Stimulated activated CD8-positive, alpha-beta memory T cell treated with anti-CD3 and anti-CD28 coated beads, Interleukin-12 subunit alpha, Interleukin-12 subunit beta, amount 100 ng/mL, for 24 hours (primary cell): ENCODE measurements at regions not wholly inside any gene's neighbourhood (a gene's known extent, or its start where the extent isn't known, plus 50 kb on each side); places are given as distances from the start of the nearest gene placed in this dataset.

ENCODE experiments used
- DNase-seq: peaks from one replicate; pipeline ENCODE4 v3.0.0-alpha.2; 2020; ENCODE audit errors: extremely low read depth

GRCh38 chr16:82497139-82497538 lies 129.6 kb upstream of the CDH13 start:
- no peak for DNase-seq

GRCh38 chr16:82488460-82488859 lies 138.3 kb upstream of the CDH13 start:
- DNase-seq = no peak

- DNase-seq = no peak
These were observed 145.3 kb upstream of the CDH13 start for GRCh38 chr16:82481455-82481854.

GRCh38 chr16:82476786-82477185 lies 150.0 kb upstream of the CDH13 start:
- DNase-seq = no peak

GRCh38 chr16:82470620-82471152 lies 156.1 kb upstream of the CDH13 start:
- DNase-seq = no peak

GRCh38 chr16:82470016-82470415 lies 156.8 kb upstream of the CDH13 start:
- no peak for DNase-seq

- DNase-seq = no peak
These were observed 162.6 kb upstream of the CDH13 start for GRCh38 chr16:82464187-82464586.

GRCh38 chr16:82460766-82461165 lies 166.0 kb upstream of the CDH13 start:
- DNase-seq = no peak

- DNase-seq = no peak
These were observed 167.1 kb upstream of the CDH13 start for GRCh38 chr16:82459580-82460256.

GRCh38 chr16:82456683-82457082 lies 170.1 kb upstream of the CDH13 start:
- no peak for DNase-seq

- no peak for DNase-seq
These were observed 172.2 kb upstream of the CDH13 start for GRCh38 chr16:82454566-82454965.

GRCh38 chr16:82454152-82454551 lies 172.6 kb upstream of the CDH13 start:
- no peak for DNase-seq

- no peak for DNase-seq
These were observed 174.6 kb upstream of the CDH13 start for GRCh38 chr16:82452004-82452756.

- no peak for DNase-seq
These were observed 175.3 kb upstream of the CDH13 start for GRCh38 chr16:82451449-82451848.

GRCh38 chr16:82440336-82440735 lies 186.4 kb upstream of the CDH13 start:
- no peak for DNase-seq

GRCh38 chr16:82439678-82440293 lies 187.0 kb upstream of the CDH13 start:
- DNase-seq = no peak

GRCh38 chr16:82433042-82433441 lies 193.7 kb upstream of the CDH13 start:
- no peak for DNase-seq

GRCh38 chr16:82432261-82432660 lies 194.5 kb upstream of the CDH13 start:
- no peak for DNase-seq

- DNase-seq = no peak
These were observed 201.1 kb upstream of the CDH13 start for GRCh38 chr16:82425661-82426060.

GRCh38 chr16:82421851-82422250 lies 204.9 kb upstream of the CDH13 start:
- DNase-seq = no peak

- DNase-seq = no peak
These were observed 207.4 kb upstream of the CDH13 start for GRCh38 chr16:82419332-82419731.

- DNase-seq = no peak
These were observed 212.3 kb upstream of the CDH13 start for GRCh38 chr16:82414476-82414875.

GRCh38 chr16:82412770-82413169 lies 214.0 kb upstream of the CDH13 start:
- no peak for DNase-seq
